Neuronal stem cell (in vitro differentiated cells): ENCODE measurements at regions not wholly inside any gene's neighbourhood (a gene's known extent, or its start where the extent isn't known, plus 50 kb on each side); places are given as distances from the start of the nearest gene placed in this dataset.

Experiments used
- DNase-seq: peaks from one replicate; pipeline ENCODE4 v3.0.0-alpha.2; 2013; ENCODE audit warnings: low spot score
- H2AFZ ChIP-seq: one replicate; pipeline ENCODE4 v1.6.1; 2013; ENCODE audit warnings: mild to moderate bottlenecking, low read length, inconsistent platforms
- H2AK5ac ChIP-seq: 2 replicates; pipeline ENCODE4 v1.6.1; 2013; ENCODE audit warnings: low read depth, mild to moderate bottlenecking, inconsistent platforms, low read length, moderate library complexity, mixed read lengths
- H2BK120ac ChIP-seq: 2 replicates; pipeline ENCODE4 v1.6.1; 2013; ENCODE audit warnings: low read depth, mild to moderate bottlenecking, inconsistent platforms, low read length, moderate library complexity, mixed read lengths
- H2BK12ac ChIP-seq: one replicate; pipeline ENCODE4 v1.6.1; 2013; ENCODE audit warnings: low read length, inconsistent platforms
- H2BK15ac ChIP-seq: 2 replicates; pipeline ENCODE4 v1.6.1; 2013; ENCODE audit warnings: mild to moderate bottlenecking, low read length, inconsistent platforms, mixed read lengths
- H2BK5ac ChIP-seq: one replicate; pipeline ENCODE4 v1.6.1; 2013; ENCODE audit warnings: inconsistent platforms, mild to moderate bottlenecking, low read length, moderate library complexity
- H3K14ac ChIP-seq: one replicate; pipeline ENCODE4 v1.6.1; 2013; ENCODE audit warnings: low read length, inconsistent platforms
- H3K18ac ChIP-seq: 2 replicates; pipeline ENCODE4 v1.6.1; 2013; ENCODE audit warnings: low read length, inconsistent platforms
- H3K23ac ChIP-seq: 2 replicates; pipeline ENCODE4 v1.6.1; 2013; ENCODE audit warnings: low read depth, mild to moderate bottlenecking, mixed read lengths, low read length, inconsistent platforms; ENCODE audit not compliant: poor library complexity
- H3K27ac ChIP-seq: replicated peaks from 3 replicates; pipeline ENCODE4 v1.5.1; 2013; ENCODE audit warnings: low read length, inconsistent platforms
- H3K27me3 ChIP-seq, 3 experiments: 2 replicates each; pipeline ENCODE4 v1.6.1; 2013; ENCODE audit warnings: low read length in 3 of 3, mild to moderate bottlenecking in 2 of 3, inconsistent platforms in 1 of 3, low read depth in 1 of 3, mixed read lengths in 1 of 3, moderate library complexity in 1 of 3; ENCODE audit not compliant: control insufficient read depth in 3 of 3, insufficient read depth in 3 of 3
- H3K36me3 ChIP-seq, 2 donors: replicated peaks in 1 of 2; 2 replicates each; pipeline ENCODE4 v1.6.1; 2013; ENCODE audit warnings: low read length in 2 of 2; ENCODE audit not compliant: control insufficient read depth in 2 of 2, insufficient read depth in 2 of 2
- H3K4ac ChIP-seq: 2 replicates; pipeline ENCODE4 v1.6.1; 2013; ENCODE audit warnings: inconsistent platforms, mild to moderate bottlenecking, low read length, moderate library complexity
- H3K4me1 ChIP-seq, 2 donors: 1 replicate in 1 of 2; 2 replicates in 1 of 2; pipeline ENCODE4 v1.6.1; 2013; ENCODE audit warnings: low read length in 2 of 2, low read depth in 1 of 2; ENCODE audit not compliant: control insufficient read depth in 2 of 2, insufficient read depth in 1 of 2
- H3K4me2 ChIP-seq: one replicate; pipeline ENCODE4 v1.6.1; 2013; ENCODE audit warnings: mild to moderate bottlenecking, low read length, inconsistent platforms; ENCODE audit not compliant: insufficient read depth, poor library complexity, severe bottlenecking
- H3K4me3 ChIP-seq, 2 donors: 2 replicates each; pipeline ENCODE4 v1.5.1; 2013; ENCODE audit warnings: low read length in 2 of 2, mild to moderate bottlenecking in 2 of 2, inconsistent platforms in 1 of 2, moderate library complexity in 1 of 2
- H3K79me1 ChIP-seq: one replicate; pipeline ENCODE4 v1.6.1; 2013; ENCODE audit warnings: low read depth, mild to moderate bottlenecking, inconsistent platforms, low read length, moderate library complexity
- H3K9ac ChIP-seq: one replicate; pipeline ENCODE4 v1.6.1; 2013; ENCODE audit warnings: mild to moderate bottlenecking, low read depth, low read length, inconsistent platforms; ENCODE audit not compliant: poor library complexity
- H3K9me3 ChIP-seq, 2 donors: replicated peaks in 1 of 2; 2 replicates each; pipeline versions ENCODE3 to v1.6.1; 2013; ENCODE audit warnings: low read length in 2 of 2, mild to moderate bottlenecking in 2 of 2, inconsistent platforms in 1 of 2, low read depth in 1 of 2, mixed read lengths in 1 of 2, moderate library complexity in 1 of 2; ENCODE audit not compliant: control insufficient read depth in 2 of 2, insufficient read depth in 1 of 2
- H4K8ac ChIP-seq: one replicate; pipeline ENCODE4 v1.6.1; 2013; ENCODE audit warnings: low read depth, mild to moderate bottlenecking, inconsistent platforms, low read length, moderate library complexity
- H4K91ac ChIP-seq: one replicate; pipeline ENCODE4 v1.6.1; 2013; ENCODE audit warnings: low read length, low read depth, mild to moderate bottlenecking, inconsistent platforms; ENCODE audit not compliant: poor library complexity
- WGBS, 2 donors: extraction: QIAGEN DNeasy Blood & Tissue Kit; methylation state at CpG; one replicate each; pipeline ENCODE4 v1.1.7; 2013; ENCODE audit warnings: missing lambda C conversion rate in 2 of 2, mixed read lengths in 1 of 2; ENCODE audit not compliant: insufficient read length in 2 of 2, insufficient replicate concordance in 1 of 2; ENCODE audit errors: extremely low coverage in 2 of 2; 5-methylcytosine and 5-hydroxymethylcytosine counted together

DNA sequence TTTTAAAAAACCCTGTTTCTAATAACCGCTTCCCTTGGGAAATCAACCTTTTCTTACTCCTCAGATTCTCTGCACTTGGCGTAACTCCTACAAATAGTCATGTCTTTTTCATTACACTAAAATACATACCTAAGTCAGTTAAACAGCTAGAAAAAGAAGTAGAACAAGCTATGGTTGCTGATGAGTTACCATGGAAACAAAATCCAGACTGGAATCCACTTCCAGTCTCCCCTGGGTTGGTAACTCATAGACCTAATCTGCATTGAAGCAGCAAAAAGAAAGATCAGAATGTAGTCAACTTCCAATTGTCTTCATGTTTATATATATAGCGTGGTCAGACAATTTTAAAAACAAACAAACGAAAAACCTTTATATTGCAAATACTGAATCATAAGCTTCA, 260.8 kb upstream of the LRRN1 start:
- Histone ChIP-seq H3K4ac (no peak overlapping the region), H4K8ac (no peak overlapping the region)

GRCh38 chr3:3532508-3532907, 266.7 kb upstream of the LRRN1 start:
- Histone ChIP-seq H3K27me3 (no peaks in the 10 kb centered on the region), H3K4me3 (no peak overlapping the region), H3K14ac (no peak overlapping the region), H3K18ac (no peak overlapping the region), H2AFZ (no peak overlapping the region), H3K23ac (no peak overlapping the region), H3K36me3 (no peaks in the 10 kb centered on the region), H3K4me1 (no peaks in the 10 kb centered on the region), H3K4ac (no peak overlapping the region), H2AK5ac (no peak overlapping the region), H4K8ac (no peak overlapping the region), H3K79me1 (no peaks in the 10 kb centered on the region), H2BK120ac (no peak overlapping the region), H2BK15ac (no peak overlapping the region), H3K4me2 (no peak overlapping the region), H2BK5ac (no peak overlapping the region), H4K91ac (no peak overlapping the region), H2BK12ac (no peak overlapping the region), H3K27ac (no peak overlapping the region), H3K9me3 (no peaks in the 10 kb centered on the region), H3K9ac (no peak overlapping the region)
- WGBS, 2 donors = no CpG with 5 or more reads among the region's 1 CpG
- DNase-seq = no peak

More for the DNA sequence above, 260.8 kb upstream of the LRRN1 start:
- Histone ChIP-seq H3K23ac (no peak overlapping the region), H3K4me2 (no peak overlapping the region), H2BK5ac (no peak overlapping the region), H4K91ac (no peak overlapping the region), H3K14ac (no peak overlapping the region), H3K27me3 (no peaks in the 10 kb centered on the region), H2AK5ac (no peak overlapping the region), H3K79me1 (no peaks in the 10 kb centered on the region), H2AFZ (no peak overlapping the region), H3K4me3 (no peak overlapping the region), H3K27ac (no peak overlapping the region), H3K9me3 (no peaks in the 10 kb centered on the region), H3K36me3 (no peaks in the 10 kb centered on the region), H2BK12ac (no peak overlapping the region), H2BK15ac (no peak overlapping the region), H3K9ac (no peak overlapping the region), H3K18ac (no peak overlapping the region), H3K4me1 (no peaks in the 10 kb centered on the region), H2BK120ac (no peak overlapping the region)
- no peak for DNase-seq
- WGBS, 2 donors = no CpG with 5 or more reads among the region's 4 CpGs

DNA sequence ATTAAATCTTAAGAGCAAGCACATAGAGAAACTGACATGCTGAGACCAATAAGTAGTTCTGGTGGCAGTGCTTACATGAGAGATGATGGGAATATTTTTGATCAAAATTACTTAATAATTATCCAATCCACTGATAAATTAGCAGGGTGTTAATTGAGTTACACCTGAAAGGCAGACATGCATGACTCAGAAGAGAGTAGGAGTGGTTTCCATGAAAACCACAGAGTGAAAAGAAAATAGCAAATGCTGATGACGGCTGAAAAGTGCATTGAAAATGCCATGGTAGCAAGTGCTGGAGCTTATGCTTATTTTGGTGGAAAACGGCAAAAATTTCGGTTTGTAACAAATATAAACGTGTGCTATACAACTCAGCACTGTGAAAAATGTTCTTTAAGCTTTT, 267.8 kb upstream of the LRRN1 start:
- Histone ChIP-seq H2BK12ac (no peak overlapping the region), H3K4ac (no peak overlapping the region), H4K91ac (no peak overlapping the region), H3K27me3 (no peaks in the 10 kb centered on the region), H3K9ac (no peak overlapping the region), H3K9me3 (no peaks in the 10 kb centered on the region), H3K4me2 (no peak overlapping the region), H3K4me3 (no peak overlapping the region), H4K8ac (no peak overlapping the region), H2BK5ac (no peak overlapping the region), H2AFZ (no peak overlapping the region), H3K27ac (no peak overlapping the region), H3K79me1 (no peaks in the 10 kb centered on the region), H2AK5ac (no peak overlapping the region), H2BK120ac (no peak overlapping the region), H3K18ac (no peak overlapping the region), H3K4me1 (no peaks in the 10 kb centered on the region), H3K23ac (no peak overlapping the region), H2BK15ac (no peak overlapping the region), H3K36me3 (no peaks in the 10 kb centered on the region), H3K14ac (no peak overlapping the region)
- DNase-seq = no peak
- WGBS, 2 donors = no CpG with 5 or more reads among the region's 4 CpGs

GRCh38 chr3:3519266-3519665, 280.0 kb upstream of the LRRN1 start:
- Histone ChIP-seq H2AFZ (no peak overlapping the region), H3K36me3 (no peaks in the 10 kb centered on the region), H4K91ac (no peak overlapping the region), H3K9ac (no peak overlapping the region), H2BK15ac (no peak overlapping the region), H3K79me1 (no peaks in the 10 kb centered on the region), H2AK5ac (no peak overlapping the region), H3K4me1 (no peaks in the 10 kb centered on the region), H3K18ac (no peak overlapping the region), H3K9me3 (no peaks in the 10 kb centered on the region), H4K8ac (no peak overlapping the region), H3K4ac (no peak overlapping the region), H3K27ac (no peak overlapping the region), H2BK12ac (no peak overlapping the region), H3K4me2 (no peak overlapping the region), H3K23ac (no peak overlapping the region), H3K4me3 (no peak overlapping the region), H2BK5ac (no peak overlapping the region), H3K14ac (no peak overlapping the region), H2BK120ac (no peak overlapping the region), H3K27me3 (no peaks in the 10 kb centered on the region)
- DNase-seq = no peak
- WGBS, 2 donors = no CpG with 5 or more reads among the region's 2 CpGs
